ENCODE measurements at regions not wholly inside any gene's neighbourhood (a gene's known extent, or its start where the extent isn't known, plus 50 kb on each side); places are given as distances from the start of the nearest gene placed in this dataset.
A peak's percentile ranks its signal among the peaks of the same experiment; 100 is the strongest.

DNA sequence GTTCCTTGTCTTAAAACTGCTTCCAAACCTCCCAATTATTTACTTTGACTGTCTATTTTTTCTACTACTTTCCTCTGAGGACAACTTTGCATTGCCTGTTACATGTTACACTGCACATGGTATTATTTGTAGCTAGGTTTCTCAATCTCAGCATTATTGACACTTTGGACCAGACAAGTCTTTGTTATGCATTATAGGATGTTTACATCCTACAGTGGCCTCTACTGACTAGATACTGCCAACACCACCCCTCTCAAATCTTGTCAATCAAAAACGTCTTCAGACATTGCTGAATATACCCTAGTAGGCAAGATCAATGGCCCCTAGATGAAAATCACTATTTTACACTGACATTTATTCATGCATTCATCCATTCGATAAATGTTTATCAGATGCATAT lies 129.6 kb upstream of the DNAJC10 start:
- no peak overlapping the region; the same call in 1 of the 2 replicates for H3K27ac Mint-ChIP-seq
- no peak for ATAC-seq
- H3K4me3 ChIP-seq = no peak overlapping the region

DNA sequence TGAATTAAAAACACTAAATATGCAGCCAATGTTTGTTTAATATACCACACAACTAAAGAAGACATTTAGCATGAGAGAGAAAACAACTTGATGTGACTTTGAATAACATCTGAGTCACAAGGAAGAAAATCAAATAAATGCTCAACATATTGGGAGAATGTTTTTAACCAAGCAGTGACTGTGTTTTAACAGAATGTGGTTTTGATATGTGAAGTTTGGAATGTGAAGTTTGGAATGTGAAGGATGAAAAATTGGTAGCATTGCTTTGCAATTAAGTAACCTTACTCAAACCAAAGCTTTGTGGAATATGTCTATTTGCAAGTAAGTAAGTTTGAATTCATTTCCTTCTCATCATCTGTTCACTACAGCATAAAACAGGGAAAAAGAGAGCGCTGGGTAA lies 128.2 kb upstream of the DNAJC10 start:
- ATAC-seq = no peak

More for the DNA sequence above, 129.6 kb upstream of the DNAJC10 start:
- no peak for TF ChIP-seq ZNF114 (CRISPR knock-in tag; IDR thresholded peaks at IDR 0.05)
- TF ChIP-seq, protein P1, sequence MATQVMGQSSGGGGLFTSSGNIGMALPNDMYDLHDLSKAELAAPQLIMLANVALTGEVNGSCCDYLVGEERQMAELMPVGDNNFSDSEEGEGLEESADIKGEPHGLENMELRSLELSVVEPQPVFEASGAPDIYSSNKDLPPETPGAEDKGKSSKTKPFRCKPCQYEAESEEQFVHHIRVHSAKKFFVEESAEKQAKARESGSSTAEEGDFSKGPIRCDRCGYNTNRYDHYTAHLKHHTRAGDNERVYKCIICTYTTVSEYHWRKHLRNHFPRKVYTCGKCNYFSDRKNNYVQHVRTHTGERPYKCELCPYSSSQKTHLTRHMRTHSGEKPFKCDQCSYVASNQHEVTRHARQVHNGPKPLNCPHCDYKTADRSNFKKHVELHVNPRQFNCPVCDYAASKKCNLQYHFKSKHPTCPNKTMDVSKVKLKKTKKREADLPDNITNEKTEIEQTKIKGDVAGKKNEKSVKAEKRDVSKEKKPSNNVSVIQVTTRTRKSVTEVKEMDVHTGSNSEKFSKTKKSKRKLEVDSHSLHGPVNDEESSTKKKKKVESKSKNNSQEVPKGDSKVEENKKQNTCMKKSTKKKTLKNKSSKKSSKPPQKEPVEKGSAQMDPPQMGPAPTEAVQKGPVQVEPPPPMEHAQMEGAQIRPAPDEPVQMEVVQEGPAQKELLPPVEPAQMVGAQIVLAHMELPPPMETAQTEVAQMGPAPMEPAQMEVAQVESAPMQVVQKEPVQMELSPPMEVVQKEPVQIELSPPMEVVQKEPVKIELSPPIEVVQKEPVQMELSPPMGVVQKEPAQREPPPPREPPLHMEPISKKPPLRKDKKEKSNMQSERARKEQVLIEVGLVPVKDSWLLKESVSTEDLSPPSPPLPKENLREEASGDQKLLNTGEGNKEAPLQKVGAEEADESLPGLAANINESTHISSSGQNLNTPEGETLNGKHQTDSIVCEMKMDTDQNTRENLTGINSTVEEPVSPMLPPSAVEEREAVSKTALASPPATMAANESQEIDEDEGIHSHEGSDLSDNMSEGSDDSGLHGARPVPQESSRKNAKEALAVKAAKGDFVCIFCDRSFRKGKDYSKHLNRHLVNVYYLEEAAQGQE (IDR thresholded peaks at IDR 0.05; ENCODE audit: unreplicated experiment) = no peak
- no peak for TF ChIP-seq EZH2 (IDR thresholded peaks at IDR 0.05; ENCODE audit: low read depth, unreplicated experiment)
- TF ChIP-seq, protein P2, sequence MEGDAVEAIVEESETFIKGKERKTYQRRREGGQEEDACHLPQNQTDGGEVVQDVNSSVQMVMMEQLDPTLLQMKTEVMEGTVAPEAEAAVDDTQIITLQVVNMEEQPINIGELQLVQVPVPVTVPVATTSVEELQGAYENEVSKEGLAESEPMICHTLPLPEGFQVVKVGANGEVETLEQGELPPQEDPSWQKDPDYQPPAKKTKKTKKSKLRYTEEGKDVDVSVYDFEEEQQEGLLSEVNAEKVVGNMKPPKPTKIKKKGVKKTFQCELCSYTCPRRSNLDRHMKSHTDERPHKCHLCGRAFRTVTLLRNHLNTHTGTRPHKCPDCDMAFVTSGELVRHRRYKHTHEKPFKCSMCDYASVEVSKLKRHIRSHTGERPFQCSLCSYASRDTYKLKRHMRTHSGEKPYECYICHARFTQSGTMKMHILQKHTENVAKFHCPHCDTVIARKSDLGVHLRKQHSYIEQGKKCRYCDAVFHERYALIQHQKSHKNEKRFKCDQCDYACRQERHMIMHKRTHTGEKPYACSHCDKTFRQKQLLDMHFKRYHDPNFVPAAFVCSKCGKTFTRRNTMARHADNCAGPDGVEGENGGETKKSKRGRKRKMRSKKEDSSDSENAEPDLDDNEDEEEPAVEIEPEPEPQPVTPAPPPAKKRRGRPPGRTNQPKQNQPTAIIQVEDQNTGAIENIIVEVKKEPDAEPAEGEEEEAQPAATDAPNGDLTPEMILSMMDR (conservative IDR thresholded peaks at IDR 0.05; ENCODE audit: low read depth in 2 of 2) = peak in 1 of 2 experiments; percentile 13; a peak in 1 of 4 replicates
- Histone ChIP-seq H3K79me2 (replicated peaks; ENCODE audit: insufficient read depth) (no peaks in the 10 kb centered on the region), H3K27me3 (ENCODE audit: insufficient read depth) (no peaks in the 10 kb centered on the region), H3K4me2 (no peak overlapping the region; the same call in 1 of the 2 replicates), H3K36me3 (ENCODE audit: insufficient read depth) (no peaks in the 10 kb centered on the region), H3F3A (replicated peaks; ENCODE audit: low read depth) (no peaks in the 10 kb centered on the region), H3K4me1 (ENCODE audit: insufficient read depth) (peaks cover 10% of the 10 kb centered on the region), H2AFZ (no peak overlapping the region), H3K27ac (ENCODE audit: low read depth) (no peak overlapping the region), H3K9me2 (ENCODE audit: insufficient read depth) (no peaks in the 10 kb centered on the region), H4K20me1 (replicated peaks; ENCODE audit: insufficient read depth) (no peaks in the 10 kb centered on the region)
- peaks cover 27% of the 10 kb centered on the region for H3K4me1 Mint-ChIP-seq
- no peaks in the 10 kb centered on the region for H3K27me3 Mint-ChIP-seq (ENCODE audit: insufficient read depth, low read depth, poor library complexity)
- no peaks in the 10 kb centered on the region for H3K9me3 Mint-ChIP-seq
- no peak for DNase-seq (ENCODE audit: low spot score)
- H3K4me3 Mint-ChIP-seq = no peak overlapping the region
- no peaks in the 10 kb centered on the region for H3K36me3 Mint-ChIP-seq (ENCODE audit: low read depth)

More for the DNA sequence above, 128.2 kb upstream of the DNAJC10 start:
- Histone ChIP-seq H3K36me3 (ENCODE audit: insufficient read depth) (no peaks in the 10 kb centered on the region), H3F3A (replicated peaks; ENCODE audit: low read depth) (no peaks in the 10 kb centered on the region), H2AFZ (peak overlapping the region; percentile 24; the same call in 1 of the 2 replicates), H3K4me2 (no peak overlapping the region), H3K4me3 (no peak overlapping the region), H3K4me1 (ENCODE audit: insufficient read depth) (peaks cover 24% of the 10 kb centered on the region), H3K79me2 (replicated peaks; ENCODE audit: insufficient read depth) (no peaks in the 10 kb centered on the region), H4K20me1 (replicated peaks; ENCODE audit: insufficient read depth) (no peaks in the 10 kb centered on the region), H3K9me2 (ENCODE audit: insufficient read depth) (no peaks in the 10 kb centered on the region), H3K27ac (ENCODE audit: low read depth) (no peak overlapping the region), H3K27me3 (ENCODE audit: insufficient read depth) (no peaks in the 10 kb centered on the region)
- TF ChIP-seq, protein P3, sequence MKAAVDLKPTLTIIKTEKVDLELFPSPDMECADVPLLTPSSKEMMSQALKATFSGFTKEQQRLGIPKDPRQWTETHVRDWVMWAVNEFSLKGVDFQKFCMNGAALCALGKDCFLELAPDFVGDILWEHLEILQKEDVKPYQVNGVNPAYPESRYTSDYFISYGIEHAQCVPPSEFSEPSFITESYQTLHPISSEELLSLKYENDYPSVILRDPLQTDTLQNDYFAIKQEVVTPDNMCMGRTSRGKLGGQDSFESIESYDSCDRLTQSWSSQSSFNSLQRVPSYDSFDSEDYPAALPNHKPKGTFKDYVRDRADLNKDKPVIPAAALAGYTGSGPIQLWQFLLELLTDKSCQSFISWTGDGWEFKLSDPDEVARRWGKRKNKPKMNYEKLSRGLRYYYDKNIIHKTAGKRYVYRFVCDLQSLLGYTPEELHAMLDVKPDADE (IDR thresholded peaks at IDR 0.05) = no peak
- no peak for TF ChIP-seq EZH2 (IDR thresholded peaks at IDR 0.05; ENCODE audit: low read depth, unreplicated experiment)
- no peak for TF ChIP-seq POLR2AphosphoS5 (IDR thresholded peaks at IDR 0.05; ENCODE audit: low read depth)
- no peak for TF ChIP-seq STAT1 (IDR thresholded peaks at IDR 0.05; ENCODE audit: unreplicated experiment)
- Mint-ChIP-seq H3K4me3 (no peak overlapping the region), H3K27me3 (ENCODE audit: insufficient read depth, low read depth, poor library complexity) (no peaks in the 10 kb centered on the region), H3K4me1 (peaks cover 41% of the 10 kb centered on the region), H3K9me3 (no peaks in the 10 kb centered on the region), H3K36me3 (ENCODE audit: low read depth) (no peaks in the 10 kb centered on the region), H3K27ac (peak overlapping the region; percentile 37)
- no peak for DNase-seq (ENCODE audit: low spot score)
